K562 (cell line): ENCODE measurements at regions not wholly inside any gene's neighbourhood (a gene's known extent, or its start where the extent isn't known, plus 50 kb on each side); places are given as distances from the start of the nearest gene placed in this dataset.

Source experiments
- ATAC-seq: fragments of 200-7000 bp; cut with Tn5 transposase; 3 replicates; pipeline ENCODE4 v1.9.1; 2020; ENCODE audit warnings: moderate library complexity
- BruUV-seq: library from RNA; stranded (reverse); fragments of 400-500 nt; replicated peaks from 2 replicates; lab custom pipeline; 2021; lab: Mats Ljungman, UMichigan
- CTCF ChIA-PET: fragments of 300-600 bp; formaldehyde crosslinking; extraction: SDS; loops from one replicate; lab custom pipeline; 2021; ENCODE audit warnings: low intra/inter-chr PET ratio; lab: Yijun Ruan, JAX
- POLR2A ChIA-PET: fragments of 300-600, 350-650 bp; sonication (Branson Sonifier 250); formaldehyde crosslinking; extraction: SDS; loops from one replicate; lab custom pipeline; 2021; ENCODE audit warnings: antibody characterized with exemption, inconsistent platforms; lab: Yijun Ruan, JAX
- DNase-seq, 4 experiments: peaks; one replicate each; pipeline versions ENCODE4 v3.0.0 to v3.0.0-alpha.2; 2011 to 2018; ENCODE audit warnings: low spot score in 3 of 4, mixed read lengths in 3 of 4; ENCODE audit errors: extremely low read depth in 1 of 4
- FAIRE-seq: peaks from 2 replicates; lab custom pipeline; 2011; peaks lifted over from hg19 to GRCh38; lab: Jason Lieb, UNC
- H2AFZ ChIP-seq: 2 replicates; pipeline ENCODE4 v1.6.0; 2011; ENCODE audit warnings: low read depth, low read length, control low read depth, inconsistent platforms
- H3K27ac ChIP-seq: fragments of 200-600 bp; 3 replicates; pipeline ENCODE4 v1.8.0; 2011; ENCODE audit warnings: low read depth, mild to moderate bottlenecking, control low read depth, inconsistent platforms, low read length, moderate library complexity, mixed read lengths; ENCODE audit errors: extremely low read depth
- H3K27me3 ChIP-seq, 2 experiments: fragments of 300-600 bp in 1 of 2; 2 replicates in 1 of 2; 3 replicates in 1 of 2; pipeline versions ENCODE4 v1.6.0 to v1.8.0; 2011; ENCODE audit warnings: inconsistent platforms in 2 of 2, low read length in 2 of 2, mild to moderate bottlenecking in 1 of 2, mixed read lengths in 1 of 2, moderate library complexity in 1 of 2; ENCODE audit not compliant: control insufficient read depth in 2 of 2, insufficient read depth in 2 of 2
- H3K36me3 ChIP-seq: fragments of 300-600 bp; 3 replicates; pipeline ENCODE4 v1.8.0; 2011; ENCODE audit warnings: mild to moderate bottlenecking, low read length, inconsistent platforms; ENCODE audit not compliant: control insufficient read depth, insufficient read depth
- H3K4me1 ChIP-seq, 2 experiments: fragments of 200-600 bp in 1 of 2; replicated peaks in 1 of 2; 2 replicates in 1 of 2; 3 replicates in 1 of 2; pipeline versions ENCODE4 v1.5.1 to v1.8.0; 2011; ENCODE audit warnings: inconsistent platforms in 2 of 2, low read length in 2 of 2, mild to moderate bottlenecking in 1 of 2, mixed read lengths in 1 of 2, moderate library complexity in 1 of 2; ENCODE audit not compliant: control insufficient read depth in 2 of 2, insufficient read depth in 2 of 2
- H3K4me2 ChIP-seq: 2 replicates; pipeline ENCODE4 v1.6.1; 2011; ENCODE audit warnings: low read length, control low read depth, inconsistent platforms, mixed read lengths; ENCODE audit not compliant: insufficient read depth
- H3K4me3 ChIP-seq: fragments of 200-600 bp; sonication (generic), shearing (Covaris generic); 2 replicates; pipeline ENCODE4 v1.5.1; 2016; ENCODE audit warnings: control low read depth, inconsistent platforms
- H3K79me2 ChIP-seq: fragments of 200-600 bp; 3 replicates; pipeline ENCODE4 v1.8.0; 2011; ENCODE audit warnings: low read length, inconsistent platforms; ENCODE audit not compliant: control insufficient read depth, insufficient read depth
- H3K9ac ChIP-seq, 2 experiments: 2 replicates each; pipeline versions ENCODE4 v1.6.0 to v1.6.1; 2011; ENCODE audit warnings: low read depth in 2 of 2, low read length in 2 of 2, control low read depth in 1 of 2, inconsistent platforms in 1 of 2, mild to moderate bottlenecking in 1 of 2, mixed read lengths in 1 of 2; ENCODE audit not compliant: insufficient read depth in 1 of 2
- H3K9me1 ChIP-seq: one replicate; pipeline ENCODE4 v1.6.0; 2011; ENCODE audit warnings: inconsistent platforms, mild to moderate bottlenecking, low read length, moderate library complexity; ENCODE audit not compliant: control insufficient read depth, insufficient read depth
- H3K9me3 ChIP-seq: replicated peaks from 2 replicates; pipeline ENCODE4 v1.5.1; 2011; ENCODE audit warnings: low read depth, low read length, inconsistent platforms; ENCODE audit not compliant: control insufficient read depth, insufficient read depth
- H4K20me1 ChIP-seq: replicated peaks from 2 replicates; pipeline ENCODE4 v1.6.1; 2011; ENCODE audit warnings: low read length, inconsistent platforms, mixed read lengths; ENCODE audit not compliant: control insufficient read depth, insufficient read depth
- BHLHE40 ChIP-seq: IDR thresholded peaks from 2 replicates; pipeline ENCODE4 v1.6.1; 2011; ENCODE audit warnings: low read length, improper control_type of control experiment
- CBX1 ChIP-seq: sonication (generic); IDR thresholded peaks from 2 replicates; pipeline ENCODE4 v1.6.1; 2016; ENCODE audit warnings: antibody characterized with exemption, low read depth, mild to moderate bottlenecking
- CBX8 ChIP-seq: fragments of 200-600 bp; sonication (generic); IDR thresholded peaks from 2 replicates; pipeline ENCODE4 v1.6.1; 2012; ENCODE audit warnings: borderline replicate concordance, mixed run types, low read depth, mild to moderate bottlenecking, moderate library complexity, mixed read lengths, low read length, control low read depth, inconsistent platforms; ENCODE audit not compliant: poor library complexity, severe bottlenecking; ENCODE audit errors: extremely low read depth
- CGGBP1 ChIP-seq: fragments of 250-450 bp; sonication (Bioruptor Pico); IDR thresholded peaks from 2 replicates; pipeline ENCODE4 v1.9.0; 2021; ENCODE audit warnings: mild to moderate bottlenecking
- GTF2F1 ChIP-seq: IDR thresholded peaks from 2 replicates; pipeline ENCODE4 v1.6.1; 2011; ENCODE audit warnings: low read depth, low read length, improper control_type of control experiment
- MTA2 ChIP-seq: fragments of 450-650 bp; IDR thresholded peaks from 2 replicates; pipeline ENCODE4 v1.6.1; 2016; ENCODE audit warnings: low read depth
- PHB ChIP-seq: fragments of 250-450 bp; sonication (Bioruptor Pico); IDR thresholded peaks from 2 replicates; pipeline ENCODE4 v1.5.0; 2021
- PRPF4 ChIP-seq: fragments of 200-400 bp; formaldehyde crosslinking; IDR thresholded peaks from one replicate; pipeline ENCODE4 v1.6.1; 2017; ENCODE audit warnings: low read length, low read depth, mild to moderate bottlenecking; ENCODE audit not compliant: insufficient read depth, poor library complexity, severe bottlenecking
- TBP ChIP-seq: optimal IDR thresholded peaks from 2 replicates; pipeline ENCODE3; 2011; ENCODE audit warnings: low read depth, low read length, improper control_type of control experiment
- ZNF124 ChIP-seq: sonication (generic); formaldehyde crosslinking; IDR thresholded peaks from 2 replicates; pipeline ENCODE4 v1.8.1; 2022; ENCODE audit warnings: missing genetic modification reagents
- ZNF217 ChIP-seq: sonication (generic); formaldehyde crosslinking; IDR thresholded peaks from 2 replicates; pipeline ENCODE4 v1.8.0; 2022; ENCODE audit warnings: mild to moderate bottlenecking, missing genetic modification reagents
- ZNF584 ChIP-seq: fragments of 200-800 bp; sonication (Bioruptor generic); IDR thresholded peaks from 2 replicates; pipeline ENCODE4 v1.6.1; 2016; ENCODE audit warnings: low read depth, mild to moderate bottlenecking, missing genetic modification characterization, missing compliant biosample characterization
- ZNF668 ChIP-seq: fragments of 250-450 bp; sonication (Bioruptor Pico); IDR thresholded peaks from 2 replicates; pipeline ENCODE4 v1.8.0; 2022; ENCODE audit warnings: mild to moderate bottlenecking, inconsistent platforms
- ZNF766 ChIP-seq: fragments of 200-800 bp; sonication (Bioruptor generic); conservative IDR thresholded peaks from 2 replicates; pipeline ENCODE4 v1.6.1; 2016; ENCODE audit warnings: missing genetic modification characterization, missing compliant biosample characterization
- WGBS: fragments of 100-300 bp; shearing (Covaris generic); methylation state at CpG from one replicate; pipeline ENCODE4 v1.1.6; 2016; ENCODE audit warnings: low coverage, mixed read lengths; ENCODE audit not compliant: insufficient coverage; ENCODE audit errors: missing lambda C conversion rate; 5-methylcytosine and 5-hydroxymethylcytosine counted together
- in situ Hi-C: fragments of 300-500 bp; cut with MboI; formaldehyde crosslinking; loops from 4 replicates; pipeline ENCODE4 v1.15.0; 2018; ENCODE audit warnings: inconsistent platforms, mixed read lengths
- intact Hi-C: fragments of 100-400 bp; cut with micrococcal nuclease; formaldehyde crosslinking; loops from 2 replicates; pipeline ENCODE4 v1.14.2; 2022
- TF ChIP-seq, protein P1 (sequence below), 2 experiments: fragments of 450-650 bp; IDR thresholded peaks; 2 replicates each; pipeline ENCODE4 v1.6.1; 2018; ENCODE audit warnings: mild to moderate bottlenecking in 2 of 2, low read depth in 1 of 2; ENCODE audit not compliant: partially characterized antibody in 2 of 2

GRCh38 chr17:12357600-12357999 is 308.1 kb upstream of the MYOCD start:
- FAIRE-seq: no peak
- no peaks in the 10 kb centered on the region for H3K4me1 ChIP-seq

DNA sequence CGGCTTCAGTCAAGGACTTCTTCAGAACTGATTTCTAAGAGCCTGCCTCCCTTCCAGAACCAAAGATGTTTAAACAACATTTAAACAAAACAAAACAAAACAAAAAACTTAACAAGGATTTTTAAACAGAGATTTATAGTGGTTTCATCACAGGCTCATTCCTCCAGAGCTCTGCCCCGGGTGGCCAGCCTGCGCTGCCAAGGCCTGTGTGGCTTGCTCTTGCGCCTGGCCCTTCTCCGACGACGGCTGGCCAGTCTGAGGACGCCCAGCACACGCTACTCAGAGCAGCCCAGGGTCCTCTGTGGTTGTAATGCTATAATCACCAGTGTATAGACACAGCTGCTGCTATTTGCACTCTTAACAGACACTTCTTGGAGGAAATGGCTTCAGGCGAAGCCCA is 307.2 kb upstream of the MYOCD start:
- Histone ChIP-seq H2AFZ (no peak overlapping the region), H3K4me1 (no peaks in the 10 kb centered on the region), H3K79me2 (no peaks in the 10 kb centered on the region), H3K9me3 (no peaks in the 10 kb centered on the region), H3K27ac (no peak overlapping the region), H3K9me1 (no peaks in the 10 kb centered on the region), H4K20me1 (no peaks in the 10 kb centered on the region), H3K4me2 (no peak overlapping the region), H3K4me3 (no peak overlapping the region), H3K36me3 (no peaks in the 10 kb centered on the region), H3K27me3 (no peaks in the 10 kb centered on the region), H3K9ac (no peak overlapping the region)
- BruUV-seq: no TSS peak
- intact Hi-C loops: no loop called here
- ATAC-seq (no peak), FAIRE-seq (no peak), DNase-seq (no peak)
- TF ChIP-seq, protein P1, sequence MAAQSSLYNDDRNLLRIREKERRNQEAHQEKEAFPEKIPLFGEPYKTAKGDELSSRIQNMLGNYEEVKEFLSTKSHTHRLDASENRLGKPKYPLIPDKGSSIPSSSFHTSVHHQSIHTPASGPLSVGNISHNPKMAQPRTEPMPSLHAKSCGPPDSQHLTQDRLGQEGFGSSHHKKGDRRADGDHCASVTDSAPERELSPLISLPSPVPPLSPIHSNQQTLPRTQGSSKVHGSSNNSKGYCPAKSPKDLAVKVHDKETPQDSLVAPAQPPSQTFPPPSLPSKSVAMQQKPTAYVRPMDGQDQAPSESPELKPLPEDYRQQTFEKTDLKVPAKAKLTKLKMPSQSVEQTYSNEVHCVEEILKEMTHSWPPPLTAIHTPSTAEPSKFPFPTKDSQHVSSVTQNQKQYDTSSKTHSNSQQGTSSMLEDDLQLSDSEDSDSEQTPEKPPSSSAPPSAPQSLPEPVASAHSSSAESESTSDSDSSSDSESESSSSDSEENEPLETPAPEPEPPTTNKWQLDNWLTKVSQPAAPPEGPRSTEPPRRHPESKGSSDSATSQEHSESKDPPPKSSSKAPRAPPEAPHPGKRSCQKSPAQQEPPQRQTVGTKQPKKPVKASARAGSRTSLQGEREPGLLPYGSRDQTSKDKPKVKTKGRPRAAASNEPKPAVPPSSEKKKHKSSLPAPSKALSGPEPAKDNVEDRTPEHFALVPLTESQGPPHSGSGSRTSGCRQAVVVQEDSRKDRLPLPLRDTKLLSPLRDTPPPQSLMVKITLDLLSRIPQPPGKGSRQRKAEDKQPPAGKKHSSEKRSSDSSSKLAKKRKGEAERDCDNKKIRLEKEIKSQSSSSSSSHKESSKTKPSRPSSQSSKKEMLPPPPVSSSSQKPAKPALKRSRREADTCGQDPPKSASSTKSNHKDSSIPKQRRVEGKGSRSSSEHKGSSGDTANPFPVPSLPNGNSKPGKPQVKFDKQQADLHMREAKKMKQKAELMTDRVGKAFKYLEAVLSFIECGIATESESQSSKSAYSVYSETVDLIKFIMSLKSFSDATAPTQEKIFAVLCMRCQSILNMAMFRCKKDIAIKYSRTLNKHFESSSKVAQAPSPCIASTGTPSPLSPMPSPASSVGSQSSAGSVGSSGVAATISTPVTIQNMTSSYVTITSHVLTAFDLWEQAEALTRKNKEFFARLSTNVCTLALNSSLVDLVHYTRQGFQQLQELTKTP (IDR thresholded peaks at IDR 0.05; ENCODE audit: low read depth in 1 of 2, partially characterized antibody in 2 of 2): no peak
- TF ChIP-seq TBP: no peak
- TF ChIP-seq ZNF584 (CRISPR knock-in tag): no peak
- no peak for TF ChIP-seq ZNF124 (CRISPR knock-in tag)
- WGBS: 0% methylated on average over 10 of the region's 10 CpGs
- in situ Hi-C loops: no loop called here
- POLR2A ChIA-PET: no interaction called here
- CTCF ChIA-PET: no interaction called here

More at GRCh38 chr17:12357600-12357999, 308.1 kb upstream of the MYOCD start:
- Histone ChIP-seq H3K9me3 (no peaks in the 10 kb centered on the region), H3K27me3 (no peaks in the 10 kb centered on the region), H3K4me3 (no peak overlapping the region), H4K20me1 (no peaks in the 10 kb centered on the region), H3K9me1 (no peaks in the 10 kb centered on the region), H3K27ac (no peak overlapping the region), H3K9ac (no peak overlapping the region), H3K79me2 (no peaks in the 10 kb centered on the region), H3K36me3 (no peaks in the 10 kb centered on the region), H2AFZ (no peak overlapping the region), H3K4me2 (no peak overlapping the region)
- TF ChIP-seq CBX8 (no peak), MTA2 (no peak), ZNF217 (no peak), CGGBP1 (no peak), PHB (CRISPR knock-in tag) (no peak), BHLHE40 (no peak), ZNF766 (CRISPR knock-in tag) (no peak), GTF2F1 (no peak), CBX1 (no peak), PRPF4 (no peak), ZNF668 (CRISPR knock-in tag) (no peak)
- BruUV-seq: no TSS peak
- no peak for DNase-seq
- ChIA-PET POLR2A (no interaction called here), CTCF (no interaction called here)
- in situ Hi-C loops: no loop called here
- WGBS: 0% methylated on average over 2 of the region's 2 CpGs
- no peak for ATAC-seq
- intact Hi-C loops: no loop called here
